PFSK-1 (cell line): ENCODE measurements at regions not wholly inside any gene's neighbourhood (a gene's known extent, or its start where the extent isn't known, plus 50 kb on each side); places are given as distances from the start of the nearest gene placed in this dataset.

Source experiments
- FOXP2 ChIP-seq: optimal IDR thresholded peaks from 2 replicates; pipeline ENCODE3; 2011; ENCODE audit warnings: borderline replicate concordance, control low read depth, inconsistent platforms; ENCODE audit not compliant: insufficient read depth; ENCODE audit errors: extremely low read length, extremely low read depth
- POLR2AphosphoS5 ChIP-seq: IDR thresholded peaks from 2 replicates; pipeline ENCODE4 v1.6.1; 2012; ENCODE audit warnings: low read depth, mild to moderate bottlenecking, control low read depth, low read length, moderate library complexity
- REST ChIP-seq, 2 experiments: IDR thresholded peaks; 2 replicates each; pipeline versions ENCODE4 v1.6.1 to v1.8.0; 2011 to 2012; ENCODE audit warnings: low read depth in 2 of 2, low read length in 2 of 2, control low read depth in 1 of 2, inconsistent platforms in 1 of 2, mild to moderate bottlenecking in 1 of 2, moderate library complexity in 1 of 2; ENCODE audit not compliant: insufficient read depth in 1 of 2
- TAF1 ChIP-seq: IDR thresholded peaks from 2 replicates; pipeline ENCODE4 v1.6.1; 2012; ENCODE audit warnings: low read length, control low read depth, borderline replicate concordance; ENCODE audit not compliant: insufficient read depth

GRCh38 chr7:131767591-131767990 lies 211.2 kb upstream of the PODXL start:
- no peak for TF ChIP-seq REST (IDR thresholded peaks at IDR 0.05; ENCODE audit: insufficient read depth in 1 of 2, low read depth in 2 of 2, low read length in 2 of 2)
- TF ChIP-seq POLR2AphosphoS5, result no peak
- TF ChIP-seq FOXP2, result no peak
- no peak for TF ChIP-seq TAF1
